PC-9 (cell line): ENCODE measurements at regions not wholly inside any gene's neighbourhood (a gene's known extent, or its start where the extent isn't known, plus 50 kb on each side); places are given as distances from the start of the nearest gene placed in this dataset.

Experiments used
- EZH2 ChIP-seq: fragments of 200-600 bp; sonication (generic); IDR thresholded peaks from 2 replicates; pipeline ENCODE4 v1.8.0; 2017; ENCODE audit warnings: antibody characterized with exemption, low read depth
- TF ChIP-seq, protein P1 (sequence below): fragments of 200-600 bp; sonication (generic); conservative IDR thresholded peaks from 2 replicates; pipeline ENCODE4 v1.6.1; 2017; ENCODE audit warnings: mixed run types, antibody characterized with exemption, mild to moderate bottlenecking, moderate library complexity

GRCh38 chr21:28607545-28607944, 385.1 kb downstream of the LTN1 start:
- TF ChIP-seq, protein P1, sequence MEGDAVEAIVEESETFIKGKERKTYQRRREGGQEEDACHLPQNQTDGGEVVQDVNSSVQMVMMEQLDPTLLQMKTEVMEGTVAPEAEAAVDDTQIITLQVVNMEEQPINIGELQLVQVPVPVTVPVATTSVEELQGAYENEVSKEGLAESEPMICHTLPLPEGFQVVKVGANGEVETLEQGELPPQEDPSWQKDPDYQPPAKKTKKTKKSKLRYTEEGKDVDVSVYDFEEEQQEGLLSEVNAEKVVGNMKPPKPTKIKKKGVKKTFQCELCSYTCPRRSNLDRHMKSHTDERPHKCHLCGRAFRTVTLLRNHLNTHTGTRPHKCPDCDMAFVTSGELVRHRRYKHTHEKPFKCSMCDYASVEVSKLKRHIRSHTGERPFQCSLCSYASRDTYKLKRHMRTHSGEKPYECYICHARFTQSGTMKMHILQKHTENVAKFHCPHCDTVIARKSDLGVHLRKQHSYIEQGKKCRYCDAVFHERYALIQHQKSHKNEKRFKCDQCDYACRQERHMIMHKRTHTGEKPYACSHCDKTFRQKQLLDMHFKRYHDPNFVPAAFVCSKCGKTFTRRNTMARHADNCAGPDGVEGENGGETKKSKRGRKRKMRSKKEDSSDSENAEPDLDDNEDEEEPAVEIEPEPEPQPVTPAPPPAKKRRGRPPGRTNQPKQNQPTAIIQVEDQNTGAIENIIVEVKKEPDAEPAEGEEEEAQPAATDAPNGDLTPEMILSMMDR: no peak
- no peak for TF ChIP-seq EZH2
